HCT116 (cell line): ENCODE measurements at regions not wholly inside any gene's neighbourhood (a gene's known extent, or its start where the extent isn't known, plus 50 kb on each side); places are given as distances from the start of the nearest gene placed in this dataset.

Experiments used
- ATAC-seq: fragments of 200-7000 bp; cut with Tn5 transposase; 2 replicates; pipeline ENCODE4 v1.9.1; 2020; ENCODE audit warnings: mild to moderate bottlenecking, moderate library complexity
- BruUV-seq: library from RNA; stranded (reverse); fragments of 400-500 nt; replicated peaks from 2 replicates; lab custom pipeline; 2021; lab: Mats Ljungman, UMichigan
- CTCF ChIA-PET: fragments of 300-600 bp; sonication (Branson Sonifier 250); formaldehyde crosslinking; loops from one replicate; lab custom pipeline; 2021; ENCODE audit warnings: antibody characterized with exemption; lab: Charles Lee
- POLR2A ChIA-PET: fragments of 300-600, 350-600 bp; sonication (Branson Sonifier 250); formaldehyde crosslinking; loops from one replicate; lab custom pipeline; 2021; ENCODE audit warnings: antibody characterized with exemption; lab: Charles Lee
- RAD21 ChIA-PET, 2 experiments: fragments of 300-600 bp; sonication (Branson Sonifier 250); formaldehyde crosslinking; loops; one replicate each; lab custom pipeline; 2023; ENCODE audit warnings: low total read pairs in 2 of 2; ENCODE audit not compliant: uncharacterized antibody in 2 of 2, unreplicated experiment in 2 of 2, low non-redundant PET in 1 of 2; lab: Charles Lee
- DNase-seq: peaks from one replicate; pipeline ENCODE4 v3.0.0-alpha.2; 2010; ENCODE audit warnings: low read depth, low spot score
- H2AFZ ChIP-seq: fragments of 200-600 bp; shearing (Covaris generic), sonication (generic); 2 replicates; pipeline ENCODE4 v1.6.1; 2017; ENCODE audit warnings: low read depth, mixed run types, mixed read lengths, antibody characterized with exemption, low read length; ENCODE audit not compliant: poor library complexity, severe bottlenecking
- H3K27ac ChIP-seq: 2 replicates; pipeline ENCODE4 v1.5.1; 2012; ENCODE audit warnings: low read depth, low read length
- H3K27me3 ChIP-seq: fragments of 200-600 bp; sonication (generic); 2 replicates; pipeline ENCODE4 v1.6.1; 2016; ENCODE audit warnings: mixed run types, low read length, mixed read lengths; ENCODE audit not compliant: insufficient read depth
- H3K36me3 ChIP-seq, 2 experiments: fragments of 200-500 bp in 1 of 2; fragments of 200-600 bp in 1 of 2; sonication (Bioruptor generic) in 1 of 2; sonication (generic) in 1 of 2; 2 replicates each; pipeline versions ENCODE4 v1.5.1 to v1.6.1; 2014 to 2016; ENCODE audit warnings: low read length in 2 of 2, inconsistent platforms in 1 of 2, mixed read lengths in 1 of 2, mixed run types in 1 of 2; ENCODE audit not compliant: insufficient read depth in 2 of 2, control insufficient read depth in 1 of 2
- H3K4me1 ChIP-seq, 2 experiments: fragments of 200-600 bp in 1 of 2; sonication (generic) in 1 of 2; 2 replicates each; pipeline versions ENCODE4 v1.5.1 to v1.6.1; 2012 to 2017; ENCODE audit warnings: low read length in 2 of 2, inconsistent platforms in 1 of 2, mild to moderate bottlenecking in 1 of 2, mixed read lengths in 1 of 2, mixed run types in 1 of 2, moderate library complexity in 1 of 2; ENCODE audit not compliant: insufficient read depth in 2 of 2, control insufficient read depth in 1 of 2
- H3K4me2 ChIP-seq: fragments of 200-600 bp; sonication (generic); 2 replicates; pipeline ENCODE4 v1.6.1; 2017; ENCODE audit warnings: mixed run types, low read length, mixed read lengths
- H3K4me3 ChIP-seq, 2 experiments: fragments of 200-600 bp in 1 of 2; sonication (generic) in 1 of 2; replicated peaks in 1 of 2; 2 replicates each; pipeline ENCODE4 v1.5.1; 2011 to 2016; ENCODE audit warnings: low read length in 2 of 2, control low read depth in 1 of 2, low read depth in 1 of 2, mild to moderate bottlenecking in 1 of 2, mixed read lengths in 1 of 2, mixed run types in 1 of 2
- H3K79me2 ChIP-seq: fragments of 200-600 bp; sonication (generic); 2 replicates; pipeline ENCODE4 v1.6.1; 2017; ENCODE audit warnings: mild to moderate bottlenecking, mixed run types, low read length, moderate library complexity, mixed read lengths; ENCODE audit not compliant: insufficient read depth
- H3K9ac ChIP-seq: fragments of 200-600 bp; sonication (generic); 2 replicates; pipeline ENCODE4 v1.6.1; 2016; ENCODE audit warnings: low read length, mixed read lengths
- H3K9me2 ChIP-seq: fragments of 200-600 bp; sonication (generic), shearing (Covaris generic); 2 replicates; pipeline ENCODE4 v1.6.1; 2017; ENCODE audit warnings: mixed run types, mild to moderate bottlenecking, moderate library complexity; ENCODE audit not compliant: insufficient read depth
- H3K9me3 ChIP-seq, 2 experiments: fragments of 200-500 bp in 1 of 2; fragments of 200-600 bp in 1 of 2; sonication (Bioruptor generic) in 1 of 2; sonication (generic) in 1 of 2; 2 replicates each; pipeline ENCODE4 v1.6.1; 2014 to 2017; ENCODE audit warnings: low read length in 2 of 2, mixed read lengths in 2 of 2, inconsistent platforms in 1 of 2, low read depth in 1 of 2, mild to moderate bottlenecking in 1 of 2, mixed run types in 1 of 2, moderate library complexity in 1 of 2; ENCODE audit not compliant: control insufficient read depth in 1 of 2, insufficient read depth in 1 of 2
- H4K20me1 ChIP-seq: fragments of 200-600 bp; sonication (generic), shearing (Covaris generic); 2 replicates; pipeline ENCODE4 v1.6.1; 2017; ENCODE audit warnings: mixed run types, mild to moderate bottlenecking, moderate library complexity; ENCODE audit not compliant: insufficient read depth
- ATF3 ChIP-seq: IDR thresholded peaks from 2 replicates; pipeline ENCODE4 v1.6.1; 2012
- CBX3 ChIP-seq: IDR thresholded peaks from 2 replicates; pipeline ENCODE4 v1.6.1; 2012; ENCODE audit warnings: low read depth
- CEBPB ChIP-seq: IDR thresholded peaks from 2 replicates; pipeline ENCODE4 v1.6.1; 2012; ENCODE audit warnings: low read depth
- CTCF ChIP-seq, 3 experiments: fragments of 200-600 bp in 1 of 3; sonication (generic) in 1 of 3; IDR thresholded peaks in 2 of 3; conservative IDR thresholded peaks in 1 of 3; 2 replicates each; pipeline ENCODE4 v1.5.1; 2012 to 2017; ENCODE audit warnings: low read depth in 2 of 3, low read length in 2 of 3, antibody characterized with exemption in 1 of 3, borderline replicate concordance in 1 of 3, control low read depth in 1 of 3, mild to moderate bottlenecking in 1 of 3, mixed read lengths in 1 of 3, mixed run types in 1 of 3, moderate library complexity in 1 of 3; ENCODE audit not compliant: insufficient read depth in 1 of 3
- EGR1 ChIP-seq: IDR thresholded peaks from 2 replicates; pipeline ENCODE4 v1.6.1; 2012; ENCODE audit warnings: low read depth
- ELF1 ChIP-seq: IDR thresholded peaks from 2 replicates; pipeline ENCODE4 v1.6.1; 2012; ENCODE audit warnings: low read depth, borderline replicate concordance
- EZH2 ChIP-seq: fragments of 200-600 bp; sonication (generic); IDR thresholded peaks from 2 replicates; pipeline ENCODE4 v1.6.1; 2017; ENCODE audit warnings: antibody characterized with exemption, mixed run types
- EZH2phosphoT487 ChIP-seq: fragments of 200-600 bp; IDR thresholded peaks from 2 replicates; pipeline ENCODE4 v1.6.1; 2018; ENCODE audit warnings: antibody characterized with exemption, borderline replicate concordance
- JUND ChIP-seq: IDR thresholded peaks from 2 replicates; pipeline ENCODE4 v1.6.1; 2012
- MAX ChIP-seq: IDR thresholded peaks from 2 replicates; pipeline ENCODE4 v1.6.1; 2012
- POLR2A ChIP-seq: IDR thresholded peaks from 2 replicates; pipeline ENCODE4 v1.7.0; 2011; ENCODE audit warnings: borderline replicate concordance; ENCODE audit not compliant: insufficient read depth, insufficient read length; ENCODE audit errors: extremely low read depth
- POLR2AphosphoS5 ChIP-seq: IDR thresholded peaks from 2 replicates; pipeline ENCODE4 v1.6.1; 2011; ENCODE audit warnings: mild to moderate bottlenecking, low read depth, low read length, moderate library complexity
- RAD21 ChIP-seq: IDR thresholded peaks from 2 replicates; pipeline ENCODE4 v1.6.1; 2012; ENCODE audit warnings: low read depth, mild to moderate bottlenecking
- REST ChIP-seq: IDR thresholded peaks from 2 replicates; pipeline ENCODE4 v1.6.1; 2012; ENCODE audit warnings: low read depth
- SRF ChIP-seq: IDR thresholded peaks from 2 replicates; pipeline ENCODE4 v1.6.1; 2012; ENCODE audit warnings: low read depth
- TCF7L2 ChIP-seq: IDR thresholded peaks from 2 replicates; pipeline ENCODE4 v1.7.0; 2011; ENCODE audit warnings: borderline replicate concordance, inconsistent platforms; ENCODE audit not compliant: insufficient read depth, insufficient read length; ENCODE audit errors: extremely low read depth
- ZFX ChIP-seq: fragments of 450-650 bp; IDR thresholded peaks from 2 replicates; pipeline ENCODE4 v1.6.1; 2017
- intact Hi-C: fragments of 100-400 bp; cut with micrococcal nuclease; formaldehyde crosslinking; loops from 2 replicates; pipeline ENCODE4 v1.10.0; 2022

- no TSS peak for BruUV-seq
- Histone ChIP-seq H3K79me2 (no peaks in the 10 kb centered on the region), H3K36me3 (no peaks in the 10 kb centered on the region), H3K9me3 (no peaks in the 10 kb centered on the region), H2AFZ (no peak overlapping the region), H3K4me3 (no peak overlapping the region), H3K4me2 (no peak overlapping the region), H3K4me1 (no peaks in the 10 kb centered on the region), H3K27ac (no peak overlapping the region), H3K9me2 (no peaks in the 10 kb centered on the region), H3K27me3 (no peaks in the 10 kb centered on the region), H4K20me1 (no peaks in the 10 kb centered on the region), H3K9ac (no peak overlapping the region)
- RAD21 ChIA-PET = no interaction called here
- DNase-seq (no peak), ATAC-seq (no peak)
- intact Hi-C loops = no loop called here
- CTCF ChIA-PET = no interaction called here
- POLR2A ChIA-PET = no interaction called here
- TF ChIP-seq EGR1 = no peak
- TF ChIP-seq ELF1 = no peak
- no peak for TF ChIP-seq CBX3
- TF ChIP-seq ATF3 = no peak
- TF ChIP-seq JUND = no peak
These were observed 127.9 kb upstream of the PPP3CA start for GRCh38 chr4:101475246-101475645.

GRCh38 chr4:101471201-101471600 lies 123.9 kb upstream of the PPP3CA start:
- ChIA-PET CTCF (no interaction called here), RAD21 (no interaction called here), POLR2A (no interaction called here)
- no peaks in the 10 kb centered on the region for H4K20me1 ChIP-seq
- no peak for DNase-seq
- H3K36me3 ChIP-seq = no peaks in the 10 kb centered on the region
- H3K9me2 ChIP-seq = no peaks in the 10 kb centered on the region
- BruUV-seq = no TSS peak
- H3K4me2 ChIP-seq = no peak overlapping the region
- H3K4me3 ChIP-seq = no peak overlapping the region
- no peak overlapping the region for H3K9ac ChIP-seq
- no peaks in the 10 kb centered on the region for H3K79me2 ChIP-seq
- ATAC-seq = no peak
- no peaks in the 10 kb centered on the region for H3K4me1 ChIP-seq
- H3K27ac ChIP-seq = no peak overlapping the region
- H3K27me3 ChIP-seq = no peaks in the 10 kb centered on the region
- intact Hi-C loops = no loop called here
- H2AFZ ChIP-seq = no peak overlapping the region
- no peaks in the 10 kb centered on the region for H3K9me3 ChIP-seq
- no peak for TF ChIP-seq ZFX
- no peak for TF ChIP-seq EZH2
- no peak for TF ChIP-seq POLR2A
- TF ChIP-seq JUND = no peak
- TF ChIP-seq CEBPB = no peak
- TF ChIP-seq ELF1 = no peak
- TF ChIP-seq POLR2AphosphoS5 = no peak
- no peak for TF ChIP-seq ATF3
- TF ChIP-seq REST = no peak
- no peak for TF ChIP-seq TCF7L2
- TF ChIP-seq SRF = no peak
- TF ChIP-seq EZH2phosphoT487 = no peak
- no peak for TF ChIP-seq RAD21
- TF ChIP-seq MAX = no peak
- no peak for TF ChIP-seq CTCF (IDR thresholded peaks at IDR 0.05 in 2 of 3, conservative IDR thresholded peaks at IDR 0.05 in 1 of 3; ENCODE audit: borderline replicate concordance in 1 of 3, insufficient read depth in 1 of 3, low read depth in 2 of 3, low read length in 2 of 3)
